HG02642 (cell line): ENCODE measurements at regions not wholly inside any gene's neighbourhood (a gene's known extent, or its start where the extent isn't known, plus 50 kb on each side); places are given as distances from the start of the nearest gene placed in this dataset.
"Not testable (repeated sequence)": the region's sequence is repeated elsewhere in the genome, so short reads cannot be mapped to it uniquely, and the experiment has no call there.

Source experiments
- ATAC-seq: cut with Tn5 transposase; IDR thresholded peaks from one replicate; pipeline ENCODE4 v1.9.1; 2021; ENCODE audit warnings: mild to moderate bottlenecking; ENCODE audit not compliant: unreplicated experiment, poor library complexity

DNA sequence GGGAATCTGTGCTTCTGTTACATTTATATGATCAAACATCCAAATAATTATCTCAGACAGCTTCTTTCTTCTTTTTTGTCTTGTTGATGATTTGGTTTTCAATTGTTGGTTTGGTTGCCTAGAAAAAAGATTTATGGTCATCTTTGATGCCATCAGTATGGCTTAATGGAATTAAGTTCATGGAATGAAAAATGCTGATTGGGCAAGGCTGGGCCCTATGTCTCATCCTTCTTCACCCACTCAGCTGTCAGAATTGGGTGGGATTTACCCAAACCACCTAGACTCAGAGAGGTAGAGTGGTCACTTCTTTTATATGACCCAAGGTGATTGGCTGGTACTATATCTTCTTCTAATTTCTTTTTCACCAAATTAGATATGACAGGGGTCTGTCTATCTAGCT is 258.3 kb downstream of the DOK5 start:
- ATAC-seq, result no peak

DNA sequence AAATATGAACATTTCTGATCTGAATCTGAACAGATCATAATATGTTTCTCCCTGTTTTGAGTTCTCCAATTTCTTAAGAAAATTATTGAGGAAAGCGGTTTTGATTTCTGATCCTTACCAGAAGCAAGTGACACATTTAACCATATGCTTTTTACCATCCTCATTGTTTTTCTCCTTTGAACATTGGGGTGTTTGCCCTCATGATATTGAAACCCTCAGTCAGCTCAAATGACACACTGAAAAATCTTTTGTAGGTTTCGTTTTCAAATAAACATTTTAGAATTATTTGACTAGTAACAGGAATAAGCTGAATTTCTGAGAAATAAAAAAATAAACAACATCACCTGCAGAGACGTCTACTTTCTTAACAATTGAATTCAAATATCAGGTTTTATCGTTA is 252.1 kb downstream of the DOK5 start:
- no peak for ATAC-seq

DNA sequence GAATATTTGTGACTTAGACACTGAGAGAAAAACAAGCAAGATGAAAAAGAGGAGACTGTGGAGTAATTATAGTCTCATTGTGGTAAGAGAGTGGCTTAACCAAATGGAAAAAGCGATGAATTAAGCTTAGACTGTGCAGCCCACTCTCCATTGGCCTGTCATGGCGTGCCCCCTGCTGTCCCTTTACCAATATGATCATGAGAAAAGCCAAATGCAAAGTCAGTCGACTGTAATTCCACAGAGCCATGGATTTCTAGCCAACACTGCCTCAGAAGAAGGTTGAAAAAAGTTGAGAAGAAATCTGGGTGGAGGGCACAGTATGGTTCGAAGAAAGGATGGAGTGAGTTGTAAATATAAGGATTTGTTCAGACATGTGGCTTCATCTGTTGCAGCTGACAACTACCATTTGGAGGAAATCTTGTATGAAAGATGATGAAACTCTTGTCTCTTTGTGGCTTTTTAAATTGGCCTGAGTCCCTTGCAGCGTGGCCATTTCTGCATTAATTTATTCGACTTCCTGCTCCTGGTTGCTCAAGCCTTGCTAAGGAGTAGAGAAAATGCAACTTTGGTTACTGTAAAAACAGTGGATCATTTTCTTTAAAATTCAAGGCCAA is 251.4 kb downstream of the DOK5 start:
- ATAC-seq, result no peak

DNA sequence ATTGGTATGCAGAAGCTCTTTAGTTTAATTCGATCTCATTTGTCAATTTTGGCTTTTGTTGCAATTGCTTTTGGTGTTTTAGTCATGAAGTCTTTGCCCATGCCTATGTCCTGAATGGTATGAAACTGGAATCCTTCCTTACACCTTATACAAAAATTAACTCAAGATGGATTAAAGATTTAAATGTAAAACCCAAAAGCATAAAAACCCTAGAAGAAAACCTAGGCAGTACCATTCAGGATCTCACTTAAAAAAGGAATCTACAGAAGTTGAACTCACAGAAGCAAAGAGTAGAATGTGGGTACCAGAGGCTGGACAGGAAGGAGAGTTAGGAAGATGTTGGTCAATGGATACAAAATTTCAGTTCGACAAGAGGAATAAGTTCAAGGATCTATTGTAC is 249.9 kb downstream of the DOK5 start:
- not testable (repeated sequence) for ATAC-seq

DNA sequence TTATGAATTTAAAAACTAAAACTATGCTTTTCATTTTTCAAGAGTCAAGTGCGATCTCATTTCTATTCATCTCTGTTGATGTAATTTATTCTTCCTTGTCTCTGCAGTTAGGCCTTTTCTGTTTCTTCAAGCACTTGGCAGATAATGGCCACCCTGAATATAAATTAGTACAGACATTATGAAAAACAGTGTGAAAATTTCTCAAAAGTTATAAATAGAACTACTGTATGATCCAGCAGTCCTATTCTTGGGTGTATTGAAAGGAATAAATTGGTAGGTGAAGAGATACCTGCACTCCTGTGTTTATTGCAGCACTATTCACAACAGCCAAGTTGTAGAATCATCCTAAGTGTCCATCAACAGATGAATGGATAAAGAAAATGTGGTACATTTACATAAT is 248.3 kb downstream of the DOK5 start:
- no peak for ATAC-seq

DNA sequence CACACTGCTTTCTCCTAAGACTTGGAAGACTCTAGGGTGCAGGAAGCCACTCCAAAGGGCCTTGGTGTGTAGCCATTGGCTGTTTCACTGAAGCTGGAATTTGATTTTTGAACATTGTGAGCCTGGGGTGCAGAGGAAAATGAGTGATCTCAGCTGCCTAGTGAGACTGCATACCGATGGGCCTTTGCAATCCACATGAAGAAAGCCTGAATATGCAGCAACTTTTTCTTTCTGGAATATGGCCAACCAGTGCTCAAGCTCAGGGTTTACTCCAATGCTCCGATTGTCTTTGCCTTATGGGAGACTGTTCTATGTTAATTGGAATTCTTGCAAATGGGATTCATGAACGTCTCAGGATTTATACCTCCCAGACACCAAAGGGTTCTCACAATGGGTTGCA is 242.6 kb downstream of the DOK5 start:
- no peak for ATAC-seq

DNA sequence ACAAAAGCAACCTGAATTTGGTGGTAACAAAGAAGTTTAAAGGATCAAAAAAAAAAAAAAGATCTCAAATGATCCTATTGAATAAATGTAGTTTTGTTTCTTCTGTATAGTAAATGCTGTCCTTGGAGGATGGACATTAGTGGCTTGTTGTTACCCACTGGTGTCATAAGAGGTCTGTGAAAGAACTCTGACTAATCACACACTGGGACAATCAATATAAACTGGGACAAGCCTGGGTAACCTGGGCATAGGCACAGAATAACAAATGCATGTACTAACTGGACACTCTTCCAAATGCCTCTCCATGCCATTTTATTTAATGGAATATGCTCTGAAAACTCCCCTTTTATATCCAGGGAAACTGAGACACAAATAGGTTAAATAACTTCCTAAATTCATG is 241.4 kb downstream of the DOK5 start:
- no peak for ATAC-seq

DNA sequence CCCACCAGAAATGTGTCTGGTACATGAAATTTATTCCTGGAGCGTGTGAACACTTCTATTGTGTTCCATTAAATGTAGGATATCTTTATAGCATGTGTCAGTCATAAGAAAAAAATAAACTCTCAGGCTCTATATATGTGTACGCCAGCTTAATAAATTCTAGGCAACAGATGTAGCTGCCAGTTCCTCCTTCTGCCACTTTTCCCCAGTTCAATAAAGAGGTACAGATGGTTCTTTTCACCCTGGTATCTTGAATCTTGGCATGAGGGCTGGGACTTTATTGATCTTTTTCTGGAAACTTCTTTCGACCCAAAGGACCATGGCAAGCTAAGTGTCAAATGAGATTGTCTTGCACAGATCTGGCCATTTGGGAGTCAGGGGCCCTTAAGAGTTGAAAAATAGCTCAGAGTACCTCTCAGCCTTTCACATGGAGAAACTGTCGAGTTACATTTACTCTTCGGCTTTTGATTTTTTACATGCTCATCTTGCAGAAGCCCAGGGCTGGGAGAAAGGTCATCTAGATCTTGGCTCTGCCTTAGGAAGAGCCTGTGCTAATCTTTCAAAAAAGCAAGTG is 240.9 kb downstream of the DOK5 start:
- no peak for ATAC-seq

DNA sequence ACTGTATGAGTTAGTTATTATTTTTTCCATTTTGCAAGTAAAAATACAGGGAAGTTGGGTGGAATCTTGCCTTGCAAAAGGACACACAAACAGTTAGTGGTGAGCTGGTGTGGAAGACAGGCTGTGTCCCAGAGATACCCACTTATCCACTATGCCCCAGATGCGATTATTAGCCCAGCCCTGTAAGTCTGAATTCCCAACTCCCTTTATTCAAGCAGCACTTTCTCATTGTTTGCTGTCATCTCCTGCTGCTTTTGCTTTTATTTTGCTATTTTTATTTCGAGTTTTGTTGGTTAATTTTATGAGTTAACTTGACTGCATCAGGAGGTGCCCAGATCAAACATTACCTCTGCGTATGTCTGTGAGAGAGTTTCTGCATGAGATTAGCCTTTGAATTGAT is 239.4 kb downstream of the DOK5 start:
- ATAC-seq, result no peak

DNA sequence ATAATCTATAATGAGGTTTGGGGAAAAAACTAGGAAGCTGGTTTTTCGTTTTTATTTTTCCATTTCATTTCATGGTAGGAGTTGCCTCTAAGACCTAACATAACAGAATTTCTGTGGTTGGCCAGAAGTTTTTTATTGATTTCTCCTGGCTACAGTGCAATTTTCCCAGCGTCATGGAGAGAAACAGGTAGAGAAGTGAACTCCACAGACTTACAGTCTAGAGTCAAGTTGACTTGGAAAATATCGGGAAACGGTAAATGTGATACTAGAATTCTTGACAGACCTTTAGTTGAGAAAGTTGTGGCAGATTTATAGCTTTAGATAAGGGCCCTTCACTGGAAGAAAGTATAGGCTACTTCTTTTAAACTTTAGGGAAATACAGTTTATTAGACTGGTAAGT is 238.3 kb downstream of the DOK5 start:
- no peak for ATAC-seq

DNA sequence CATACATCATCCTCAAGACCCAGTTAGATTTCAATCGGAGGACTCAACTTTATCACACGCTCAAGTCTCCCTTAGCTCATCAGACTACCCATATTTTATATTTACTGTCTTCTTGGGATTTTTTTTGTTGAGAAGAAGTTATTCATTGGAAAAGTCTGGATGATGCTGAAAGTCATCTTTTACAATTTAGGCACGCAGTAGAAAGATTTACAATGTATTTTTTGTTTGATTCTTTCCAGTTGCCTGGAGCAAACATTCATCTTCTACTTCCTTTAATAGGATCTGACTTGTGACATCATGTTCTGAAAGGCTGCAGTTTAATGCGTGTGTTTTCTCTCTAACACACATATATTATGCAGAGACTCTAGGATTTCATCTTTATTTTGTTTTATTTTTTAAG is 235.7 kb downstream of the DOK5 start:
- ATAC-seq, result no peak

DNA sequence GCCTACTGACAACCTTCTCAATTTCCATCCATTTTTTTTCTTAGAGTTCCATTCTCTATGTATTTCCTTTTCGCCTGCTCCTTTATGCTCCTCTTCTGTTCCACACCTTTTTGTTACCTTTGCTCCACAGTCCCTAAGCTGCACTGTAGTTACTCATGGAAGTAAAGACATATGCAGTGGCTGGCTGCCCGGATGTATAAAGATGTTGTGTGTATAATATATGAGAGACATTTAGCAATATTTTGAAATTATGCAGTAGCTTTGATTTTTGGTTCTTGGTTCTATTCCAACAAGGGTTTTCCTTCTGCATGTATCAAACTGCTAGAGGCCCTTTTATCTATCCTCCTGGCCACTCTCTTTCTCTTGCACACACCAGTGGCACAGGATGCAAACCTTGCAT is 234.9 kb downstream of the DOK5 start:
- no peak for ATAC-seq

DNA sequence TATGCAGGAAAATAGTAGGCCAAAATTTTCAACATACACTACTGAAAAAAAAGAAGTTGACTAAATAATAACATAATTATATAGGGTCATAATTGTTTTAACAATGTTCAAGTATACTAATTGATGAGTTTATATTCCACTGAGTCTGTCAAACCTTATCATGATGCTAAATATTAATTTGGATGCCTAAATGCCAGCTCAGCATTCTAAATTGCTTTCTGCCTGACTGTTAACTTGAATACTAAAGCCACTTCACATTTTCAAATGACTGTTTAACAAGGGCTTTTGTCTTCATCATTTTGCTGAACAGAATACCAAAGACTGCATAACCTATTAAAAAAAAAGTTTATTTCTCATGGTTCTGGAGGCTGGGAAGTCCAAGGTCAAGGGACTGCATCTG is 232.8 kb downstream of the DOK5 start:
- no peak for ATAC-seq

DNA sequence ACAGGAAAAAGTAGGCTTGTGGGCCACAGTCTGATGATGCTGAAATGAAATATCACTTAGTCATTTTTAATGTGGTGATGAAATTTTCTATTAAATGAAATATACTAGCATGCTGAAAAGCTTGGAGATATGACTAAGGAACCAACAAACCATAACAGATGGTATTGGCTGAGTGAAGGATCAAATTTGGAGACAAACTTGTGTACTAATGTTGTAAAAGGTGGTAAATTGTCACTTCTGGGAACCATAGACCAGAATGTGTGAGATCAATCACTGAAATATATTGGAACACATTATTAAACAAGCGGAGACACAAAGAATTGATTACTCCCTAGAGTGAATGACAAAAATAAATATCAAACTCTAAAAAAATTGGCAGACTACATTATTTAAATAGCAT is 232.4 kb downstream of the DOK5 start:
- ATAC-seq, result no peak

DNA sequence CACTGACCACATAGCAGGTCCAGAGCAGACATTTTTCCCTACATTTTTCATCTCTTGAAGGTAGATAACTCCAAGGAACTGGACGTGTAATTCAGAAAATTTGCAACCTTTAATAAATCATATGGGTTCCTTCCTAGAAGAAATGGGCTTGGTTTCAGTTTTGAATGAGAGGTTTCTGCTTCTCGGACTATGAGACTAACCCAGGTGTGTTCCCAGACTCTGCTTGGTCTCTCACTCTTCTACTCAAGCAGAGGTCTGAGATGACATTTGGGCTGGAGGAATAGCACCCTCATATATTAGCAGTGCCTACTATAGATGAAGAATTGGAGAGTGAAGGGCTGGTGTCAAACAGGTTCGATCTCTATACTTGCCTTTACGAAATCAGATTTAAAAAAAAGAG is 231.2 kb downstream of the DOK5 start:
- ATAC-seq, result no peak

DNA sequence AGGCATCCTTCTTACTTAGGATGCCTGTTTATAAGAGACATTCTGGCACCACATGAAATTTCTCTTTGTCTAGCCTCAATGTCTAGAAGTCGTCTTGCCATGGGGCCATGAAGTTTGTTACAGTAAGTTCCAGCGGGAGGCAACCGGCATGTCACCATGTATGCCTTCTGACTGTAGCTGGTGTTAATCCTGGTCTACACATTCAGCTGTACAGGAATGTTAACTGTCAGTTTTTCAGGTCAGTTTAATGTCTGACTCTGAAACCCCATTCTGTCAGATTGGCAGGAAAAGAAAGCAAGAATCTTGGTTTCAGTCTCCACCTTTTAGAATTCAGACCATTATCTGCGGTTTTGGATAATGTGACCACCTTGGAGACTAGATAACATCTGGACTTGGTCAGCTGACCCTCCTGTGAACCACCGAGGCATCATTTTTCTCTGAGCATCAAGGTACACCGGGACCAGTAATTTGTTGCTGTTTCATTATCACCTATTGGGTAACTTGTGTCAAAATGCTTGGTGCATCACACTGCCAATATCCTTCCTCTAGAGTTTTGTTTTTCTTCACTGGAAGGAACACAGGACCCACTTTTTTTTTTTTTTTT is 228.7 kb downstream of the DOK5 start:
- no peak for ATAC-seq
